Spleen (tissue), 7 donors: ENCODE measurements at regions not wholly inside any gene's neighbourhood (a gene's known extent, or its start where the extent isn't known, plus 50 kb on each side); places are given as distances from the start of the nearest gene placed in this dataset.

Source experiments
- CTCF ChIP-seq, 11 experiments: fragments of 200-600 bp in 7 of 11; fragments of 450-650 bp in 4 of 11; sonication (generic) in 4 of 11; IDR thresholded peaks in 8 of 11; conservative IDR thresholded peaks in 3 of 11; 1 replicate in 7 of 11; 2 replicates in 4 of 11; pipeline versions ENCODE4 v1.4.0 to v1.8.0; 2016 to 2021; ENCODE audit warnings: antibody characterized with exemption in 11 of 11, inconsistent platforms in 4 of 11, mild to moderate bottlenecking in 1 of 11
- POLR2A ChIP-seq, 3 donors: fragments of 450-650 bp; IDR thresholded peaks; one replicate each; pipeline ENCODE4 v1.5.1; 2017; ENCODE audit warnings: antibody characterized with exemption in 3 of 3, mild to moderate bottlenecking in 1 of 3
- POLR2AphosphoS5 ChIP-seq, 3 donors: sonication (generic); formaldehyde crosslinking; IDR thresholded peaks; one replicate each; pipeline ENCODE4 v1.5.1; 2017; ENCODE audit warnings: antibody characterized with exemption in 3 of 3
- donor health status: DM: no; HTN: no; CAD: no; lungs with moderate emphysema.
- donor health status: DM: no; HTN: no; CAD: no.
- donor health status: DM: no; HTN: no; CAD: no.

- TF ChIP-seq CTCF (IDR thresholded peaks at IDR 0.05 in 8 of 11, conservative IDR thresholded peaks at IDR 0.05 in 3 of 11) (no peak), POLR2AphosphoS5 (IDR thresholded peaks at IDR 0.05) (no peak), POLR2A (IDR thresholded peaks at IDR 0.05) (no peak)
Measured at GRCh38 chr3:88997260-88997659, 110.2 kb upstream of the EPHA3 start.
